Keratinocyte (primary cell): ENCODE measurements at regions not wholly inside any gene's neighbourhood (a gene's known extent, or its start where the extent isn't known, plus 50 kb on each side); places are given as distances from the start of the nearest gene placed in this dataset.

ENCODE experiments used
- DNase-seq: peaks from one replicate; pipeline ENCODE4 v3.0.0-alpha.2; 2011; ENCODE audit warnings: low read depth, missing footprints, low spot score
- FAIRE-seq: peaks from 2 replicates; lab custom pipeline; 2011; peaks lifted over from hg19 to GRCh38; lab: Jason Lieb, UNC
- H2AFZ ChIP-seq: 2 replicates; pipeline ENCODE4 v1.6.0; 2012; ENCODE audit warnings: low read length, control low read depth, inconsistent platforms; ENCODE audit not compliant: control insufficient read depth
- H3K27ac ChIP-seq: 2 replicates; pipeline ENCODE4 v1.5.1; 2011; ENCODE audit warnings: low read length; ENCODE audit not compliant: control insufficient read depth, insufficient read depth
- H3K27me3 ChIP-seq: 3 replicates; pipeline ENCODE4 v1.6.0; 2011; ENCODE audit warnings: low read length; ENCODE audit not compliant: control insufficient read depth, insufficient read depth; ENCODE audit errors: extremely low read depth
- H3K36me3 ChIP-seq, 2 experiments: 2 replicates in 1 of 2; 3 replicates in 1 of 2; pipeline ENCODE4 v1.5.1; 2011; ENCODE audit warnings: low read length in 2 of 2, mild to moderate bottlenecking in 1 of 2; ENCODE audit not compliant: control insufficient read depth in 2 of 2, insufficient read depth in 2 of 2; ENCODE audit errors: extremely low read depth in 1 of 2
- H3K4me1 ChIP-seq: 3 replicates; pipeline ENCODE4 v1.5.1; 2011; ENCODE audit warnings: low read length; ENCODE audit not compliant: control insufficient read depth, insufficient read depth; ENCODE audit errors: extremely low read depth
- H3K4me2 ChIP-seq: 3 replicates; pipeline ENCODE4 v1.6.0; 2011; ENCODE audit warnings: low read depth, low read length; ENCODE audit not compliant: control insufficient read depth, insufficient read depth; ENCODE audit errors: extremely low read depth
- H3K4me3 ChIP-seq, 3 experiments: fragments of 200-600 bp in 1 of 3; sonication (generic) in 1 of 3; 2 replicates in 2 of 3; 3 replicates in 1 of 3; pipeline ENCODE4 v1.5.1; 2011 to 2016; ENCODE audit warnings: low read length in 3 of 3, mild to moderate bottlenecking in 3 of 3, control low read depth in 2 of 3, inconsistent platforms in 1 of 3, low read depth in 1 of 3, mixed read lengths in 1 of 3, mixed run types in 1 of 3, moderate library complexity in 1 of 3; ENCODE audit not compliant: control insufficient read depth in 2 of 3, insufficient read depth in 2 of 3; ENCODE audit errors: extremely low read depth in 1 of 3
- H3K79me2 ChIP-seq: 2 replicates; pipeline ENCODE4 v1.6.0; 2012; ENCODE audit warnings: low read length; ENCODE audit not compliant: control insufficient read depth, insufficient read depth
- H3K9ac ChIP-seq: 3 replicates; pipeline ENCODE4 v1.6.0; 2011; ENCODE audit warnings: low read length; ENCODE audit not compliant: control insufficient read depth, insufficient read depth; ENCODE audit errors: extremely low read depth
- H3K9me1 ChIP-seq: 3 replicates; pipeline ENCODE4 v1.6.0; 2011; ENCODE audit warnings: low read length; ENCODE audit not compliant: control insufficient read depth, insufficient read depth; ENCODE audit errors: extremely low read depth
- H3K9me3 ChIP-seq: 2 replicates; pipeline ENCODE4 v1.5.1; 2012; ENCODE audit warnings: low read depth, low read length; ENCODE audit not compliant: control insufficient read depth
- H4K20me1 ChIP-seq: 3 replicates; pipeline ENCODE4 v1.6.0; 2011; ENCODE audit warnings: low read length; ENCODE audit not compliant: control insufficient read depth, insufficient read depth; ENCODE audit errors: extremely low read depth
- CTCF ChIP-seq, 3 experiments: IDR thresholded peaks in 1 of 3; conservative IDR thresholded peaks in 1 of 3; optimal IDR thresholded peaks in 1 of 3; 2 replicates in 2 of 3; 3 replicates in 1 of 3; pipeline versions ENCODE3 to v1.5.1; 2011; ENCODE audit warnings: low read length in 3 of 3, mild to moderate bottlenecking in 3 of 3, moderate library complexity in 2 of 3, control low read depth in 1 of 3, inconsistent platforms in 1 of 3; ENCODE audit not compliant: insufficient read depth in 2 of 3; ENCODE audit errors: extremely low read depth in 1 of 3
- EZH2 ChIP-seq: IDR thresholded peaks from one replicate; pipeline ENCODE4 v1.6.1; 2012; ENCODE audit warnings: inconsistent platforms, mild to moderate bottlenecking, low read length, moderate library complexity
- dilution Hi-C: fragments of 300-500 bp; cut with MboI; formaldehyde crosslinking; loops from one replicate; pipeline ENCODE4 v1.7.0; 2020; ENCODE audit warnings: low sequenced_read_pairs; ENCODE audit not compliant: extremely low pct_ligation_motif_present

- H4K20me1 ChIP-seq: no peaks in the 10 kb centered on the region
- dilution Hi-C loops: no loop called here
- DNase-seq: no peak
- TF ChIP-seq EZH2 (no peak), CTCF (optimal IDR thresholded peaks at IDR 0.05 in 1 of 3, IDR thresholded peaks at IDR 0.05 in 1 of 3, conservative IDR thresholded peaks at IDR 0.05 in 1 of 3; ENCODE audit: extremely low read depth in 1 of 3, insufficient read depth in 2 of 3, low read length in 3 of 3) (no peak)
- H3K9ac ChIP-seq: no peak overlapping the region
- H3K36me3 ChIP-seq: no peaks in the 10 kb centered on the region
- H2AFZ ChIP-seq: no peak overlapping the region
- H3K27me3 ChIP-seq: no peaks in the 10 kb centered on the region
- no peaks in the 10 kb centered on the region for H3K9me1 ChIP-seq
- H3K4me2 ChIP-seq: no peak overlapping the region
- no peaks in the 10 kb centered on the region for H3K9me3 ChIP-seq
- no peaks in the 10 kb centered on the region for H3K79me2 ChIP-seq
- no peak overlapping the region for H3K27ac ChIP-seq
- no peaks in the 10 kb centered on the region for H3K4me1 ChIP-seq
- H3K4me3 ChIP-seq: no peak overlapping the region
- FAIRE-seq: no peak
Measured at GRCh38 chr6:8651998-8652397, 216.7 kb upstream of the SLC35B3 start.

GRCh38 chr6:8645212-8645611 lies 209.9 kb upstream of the SLC35B3 start:
- no peak overlapping the region for H3K27ac ChIP-seq
- no peak for TF ChIP-seq CTCF (optimal IDR thresholded peaks at IDR 0.05 in 1 of 3, IDR thresholded peaks at IDR 0.05 in 1 of 3, conservative IDR thresholded peaks at IDR 0.05 in 1 of 3; ENCODE audit: extremely low read depth in 1 of 3, insufficient read depth in 2 of 3, low read length in 3 of 3)
- no peak for TF ChIP-seq EZH2
- no peaks in the 10 kb centered on the region for H3K9me3 ChIP-seq
- no peak overlapping the region for H3K4me3 ChIP-seq
- FAIRE-seq (no peak), DNase-seq (no peak)
- dilution Hi-C loops: no loop called here
- no peak overlapping the region for H3K4me2 ChIP-seq
- H3K4me1 ChIP-seq: no peaks in the 10 kb centered on the region
- no peaks in the 10 kb centered on the region for H3K36me3 ChIP-seq
- H3K9ac ChIP-seq: no peak overlapping the region
- H3K27me3 ChIP-seq: no peaks in the 10 kb centered on the region
- no peaks in the 10 kb centered on the region for H3K79me2 ChIP-seq
- H4K20me1 ChIP-seq: no peaks in the 10 kb centered on the region
- H3K9me1 ChIP-seq: no peaks in the 10 kb centered on the region
- H2AFZ ChIP-seq: no peak overlapping the region
